ENCODE measurements at regions not wholly inside any gene's neighbourhood (a gene's known extent, or its start where the extent isn't known, plus 50 kb on each side); places are given as distances from the start of the nearest gene placed in this dataset.

- TF ChIP-seq ZNF462 (CRISPR knock-in tag; IDR thresholded peaks at IDR 0.05): no peak
- no peak for TF ChIP-seq EZH2phosphoT487 (IDR thresholded peaks at IDR 0.05; ENCODE audit: unreplicated experiment)
- no peak for TF ChIP-seq STAT1 (IDR thresholded peaks at IDR 0.05; ENCODE audit: unreplicated experiment)
- no peak for TF ChIP-seq CREB1 (CRISPR knock-in tag; IDR thresholded peaks at IDR 0.05; ENCODE audit: low read depth)
- no peak for TF ChIP-seq ETS1 (IDR thresholded peaks at IDR 0.05)
- TF ChIP-seq EZH2 (IDR thresholded peaks at IDR 0.05; ENCODE audit: low read depth, unreplicated experiment): no peak
These were observed 95.3 kb downstream of the OR2B2 start (continued) for GRCh38 chr6:27816906-27817305.

GRCh38 chr6:27814665-27815424 is 97.4 kb downstream of the OR2B2 start:
- no peak overlapping the region for H2AFZ ChIP-seq
- peak overlapping the region; percentile 99 for H3K27ac Mint-ChIP-seq
- ATAC-seq: peak; percentile 56
- TF ChIP-seq NANOG (IDR thresholded peaks at IDR 0.05; ENCODE audit: borderline replicate concordance) (no peak), ZNF114 (CRISPR knock-in tag; IDR thresholded peaks at IDR 0.05) (0 out of 2 replicates have a peak, but pooled peaks have one; percentile 35), ZNF331 (CRISPR knock-in tag; IDR thresholded peaks at IDR 0.05; ENCODE audit: low read depth) (no peak), REST (IDR thresholded peaks at IDR 0.05; ENCODE audit: unreplicated experiment) (no peak), ETS1 (IDR thresholded peaks at IDR 0.05) (0 out of 2 replicates have a peak, but pooled peaks have one; percentile 6), POLR2AphosphoS5 (IDR thresholded peaks at IDR 0.05; ENCODE audit: low read depth) (peak; percentile 80), JUNB (IDR thresholded peaks at IDR 0.05; ENCODE audit: unreplicated experiment) (no peak), CREB1 (CRISPR knock-in tag; IDR thresholded peaks at IDR 0.05; ENCODE audit: low read depth) (peak; percentile 94), STAT1 (IDR thresholded peaks at IDR 0.05; ENCODE audit: unreplicated experiment) (no peak), EZH2 (IDR thresholded peaks at IDR 0.05; ENCODE audit: low read depth, unreplicated experiment) (no peak)

More at GRCh38 chr6:27814665-27815424, 97.4 kb downstream of the OR2B2 start:
- Histone ChIP-seq H3K4me1 (ENCODE audit: insufficient read depth) (no peaks in the 10 kb centered on the region; the same call in 1 of the 2 replicates), H3K36me3 (ENCODE audit: insufficient read depth) (no peaks in the 10 kb centered on the region), H3K79me2 (replicated peaks; ENCODE audit: insufficient read depth) (peaks cover 8% of the 10 kb centered on the region; the same call in 1 of the 2 replicates), H4K20me1 (replicated peaks; ENCODE audit: insufficient read depth) (no peaks in the 10 kb centered on the region), H3K4me2 (peak overlapping the region; percentile 48), H3K4me3 (peak overlapping the region; percentile 57), H3F3A (replicated peaks; ENCODE audit: low read depth) (peaks cover 5% of the 10 kb centered on the region; the same call in 1 of the 2 replicates), H3K27me3 (ENCODE audit: insufficient read depth) (no peaks in the 10 kb centered on the region), H3K27ac (ENCODE audit: low read depth) (peak overlapping the region; percentile 93), H3K9me2 (ENCODE audit: insufficient read depth) (no peaks in the 10 kb centered on the region)
- H3K4me3 Mint-ChIP-seq: peak overlapping the region; percentile 81
- peaks cover 36% of the 10 kb centered on the region for H3K4me1 Mint-ChIP-seq
- H3K27me3 Mint-ChIP-seq (ENCODE audit: insufficient read depth, low read depth, poor library complexity): peaks cover 53% of the 10 kb centered on the region
- peaks cover 4% of the 10 kb centered on the region; the same call in 1 of the 3 replicates for H3K9me3 Mint-ChIP-seq
- peak; percentile 95 for DNase-seq (ENCODE audit: low spot score)
- H3K36me3 Mint-ChIP-seq (ENCODE audit: low read depth): peaks cover 6% of the 10 kb centered on the region; the same call in 2 of the 3 replicates
